ENCODE measurements at regions not wholly inside any gene's neighbourhood (a gene's known extent, or its start where the extent isn't known, plus 50 kb on each side); places are given as distances from the start of the nearest gene placed in this dataset.

DNA sequence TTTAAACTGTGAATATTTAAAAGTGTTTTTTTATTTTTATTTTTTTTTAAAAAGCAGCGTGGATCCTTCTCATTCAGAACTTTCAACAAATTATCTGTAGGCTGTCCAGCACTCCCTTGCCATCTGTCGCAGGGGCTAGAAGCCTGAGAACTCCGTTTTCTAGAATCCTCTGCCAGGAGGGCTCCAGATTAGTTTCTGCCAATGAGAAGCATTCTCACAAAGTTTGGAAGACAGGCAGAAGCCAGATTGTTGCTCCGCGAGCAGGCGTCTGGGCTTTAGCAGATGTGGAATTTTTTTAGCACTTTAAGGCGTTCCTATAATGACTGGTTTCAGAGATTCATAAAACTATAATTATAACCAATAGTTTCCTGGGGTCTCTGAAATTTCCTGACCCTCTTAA lies 220.9 kb upstream of the KIAA1217 start:
- Mint-ChIP-seq H3K4me3 (no peak overlapping the region), H3K9me3 (peaks cover 9% of the 10 kb centered on the region), H3K36me3 (no peaks in the 10 kb centered on the region), H3K4me1 (no peaks in the 10 kb centered on the region), H3K27ac (no peak overlapping the region), H3K27me3 (no peaks in the 10 kb centered on the region)
- DNase-seq = no peak

DNA sequence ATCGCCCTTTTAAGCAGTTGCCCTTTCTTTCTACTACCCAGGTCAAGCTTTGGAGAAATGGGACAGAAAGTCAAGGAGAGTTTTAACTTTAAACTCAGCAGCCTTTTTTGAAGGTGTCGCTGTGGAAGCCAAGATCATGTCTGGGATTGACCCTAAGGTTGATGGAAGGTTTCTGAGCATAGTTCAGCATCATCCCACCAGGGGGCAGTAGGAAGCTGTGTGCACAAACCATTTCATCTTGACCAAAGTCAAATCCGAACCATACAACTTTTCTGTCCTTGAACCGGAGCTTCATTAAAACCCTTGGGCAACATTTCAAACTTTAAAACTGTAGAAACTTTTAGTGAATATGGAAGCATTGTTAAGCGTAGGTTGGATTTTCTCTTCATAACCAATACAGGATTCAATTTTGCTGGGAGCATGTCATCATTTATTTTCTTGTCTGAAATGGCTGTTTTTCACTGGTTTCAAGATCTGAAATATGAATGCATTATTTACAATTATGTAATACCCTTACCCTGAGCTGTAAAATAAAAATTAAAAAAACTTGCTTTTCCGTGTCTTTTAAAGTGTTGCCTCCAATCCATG lies 214.4 kb upstream of the KIAA1217 start:
- Mint-ChIP-seq H3K36me3 (no peaks in the 10 kb centered on the region), H3K4me1 (no peaks in the 10 kb centered on the region), H3K4me3 (no peak overlapping the region), H3K27me3 (peaks cover 9% of the 10 kb centered on the region), H3K9me3 (no peaks in the 10 kb centered on the region), H3K27ac (no peak overlapping the region)
- DNase-seq = peak; percentile 6

DNA sequence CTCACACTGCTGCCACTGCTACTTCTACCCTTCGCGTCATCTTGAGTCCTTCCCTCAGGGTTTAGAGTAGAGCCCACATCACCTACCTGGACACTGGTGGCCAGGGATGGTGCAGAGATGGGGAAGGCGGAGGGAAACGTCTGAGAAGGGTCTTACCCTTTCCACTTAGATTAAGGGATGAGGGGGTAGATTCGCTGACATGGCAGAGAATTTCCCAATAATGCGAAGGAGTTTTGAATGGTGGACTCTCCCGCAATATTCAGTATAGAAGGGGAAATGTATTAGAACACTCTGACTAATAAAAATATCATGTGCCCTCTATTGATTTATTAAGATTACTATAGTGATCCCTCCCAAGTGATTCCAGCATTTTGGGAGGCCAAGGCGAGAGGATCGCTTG lies 209.5 kb upstream of the KIAA1217 start:
- no peak overlapping the region for H3K27ac Mint-ChIP-seq
- H3K9me3 Mint-ChIP-seq = no peaks in the 10 kb centered on the region
- no peaks in the 10 kb centered on the region for H3K36me3 Mint-ChIP-seq
- peaks cover 6% of the 10 kb centered on the region for H3K27me3 Mint-ChIP-seq
- no peak for DNase-seq
- no peak overlapping the region for H3K4me3 Mint-ChIP-seq
- no peaks in the 10 kb centered on the region for H3K4me1 Mint-ChIP-seq

DNA sequence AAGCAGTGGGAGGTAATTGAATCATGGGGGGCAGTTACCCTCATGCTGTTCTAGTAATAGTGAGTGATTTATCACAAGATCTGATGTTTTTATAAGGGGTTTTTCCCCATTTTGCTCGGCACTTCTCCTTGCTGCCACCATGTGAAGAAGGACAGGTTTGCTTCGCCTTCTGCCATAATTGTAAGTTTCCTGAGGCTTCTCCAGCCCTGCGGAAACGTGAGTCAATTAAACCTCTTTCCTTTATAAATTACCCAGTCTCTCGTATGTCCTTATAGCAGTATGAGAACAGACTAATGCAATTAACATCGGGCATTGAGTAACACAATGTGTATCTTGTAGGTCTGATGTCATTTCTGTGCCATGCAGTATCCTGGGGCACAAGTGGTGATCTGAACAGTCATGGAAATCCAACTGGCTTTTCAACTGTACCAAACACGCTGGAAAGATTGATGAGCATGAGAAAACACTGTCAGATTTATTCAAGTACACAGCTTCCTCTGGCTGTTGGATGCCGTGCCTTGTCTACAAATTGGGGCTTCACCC lies 208.6 kb upstream of the KIAA1217 start:
- H3K4me3 Mint-ChIP-seq = no peak overlapping the region
- DNase-seq = no peak
- H3K4me1 Mint-ChIP-seq = no peaks in the 10 kb centered on the region
- no peaks in the 10 kb centered on the region for H3K9me3 Mint-ChIP-seq
- H3K36me3 Mint-ChIP-seq = no peaks in the 10 kb centered on the region
- H3K27me3 Mint-ChIP-seq = no peaks in the 10 kb centered on the region
- H3K27ac Mint-ChIP-seq = no peak overlapping the region

DNA sequence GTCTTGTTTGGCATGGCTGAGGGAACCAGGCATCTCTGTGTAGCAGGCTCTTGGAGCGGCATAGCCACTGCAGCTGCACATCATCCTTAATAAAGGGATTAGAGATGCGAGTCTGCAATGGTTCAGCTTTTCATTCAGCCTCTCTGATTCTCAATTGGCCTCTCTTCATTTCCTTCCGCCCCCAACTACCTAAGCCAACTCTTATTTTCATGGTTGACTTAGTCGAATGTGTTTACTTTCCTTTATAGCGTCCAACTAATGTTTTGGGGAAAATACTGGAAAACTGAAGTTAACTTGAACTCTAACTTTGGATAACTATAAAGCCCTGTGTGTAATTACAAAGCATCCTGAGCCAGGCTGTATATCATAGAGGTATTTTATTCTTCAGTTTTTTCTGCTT lies 202.2 kb upstream of the KIAA1217 start:
- H3K4me3 Mint-ChIP-seq = no peak overlapping the region
- no peaks in the 10 kb centered on the region for H3K9me3 Mint-ChIP-seq
- H3K4me1 Mint-ChIP-seq = no peaks in the 10 kb centered on the region
- H3K27ac Mint-ChIP-seq = no peak overlapping the region
- DNase-seq = no peak
- peaks cover 18% of the 10 kb centered on the region for H3K27me3 Mint-ChIP-seq
- no peaks in the 10 kb centered on the region for H3K36me3 Mint-ChIP-seq

DNA sequence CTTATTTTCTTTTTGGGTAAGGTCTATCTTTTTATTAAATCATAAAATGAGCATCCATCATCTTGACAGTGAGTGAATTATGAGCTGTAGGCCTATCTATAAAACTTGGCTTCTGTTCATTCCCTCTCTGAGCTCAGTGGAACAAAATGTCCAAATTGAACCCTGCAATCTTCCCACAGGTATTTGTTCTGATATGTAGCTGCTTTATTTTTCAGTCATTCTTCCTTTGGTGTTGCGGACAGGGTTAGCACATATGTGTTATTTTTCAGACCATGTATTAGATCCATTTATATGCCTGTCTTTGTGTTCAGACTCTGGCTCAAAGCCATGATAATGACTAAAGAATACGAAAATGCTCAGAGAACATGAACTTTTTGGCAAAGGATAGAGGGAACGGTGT lies 201.6 kb upstream of the KIAA1217 start:
- no peak overlapping the region for H3K4me3 Mint-ChIP-seq
- H3K36me3 Mint-ChIP-seq = no peaks in the 10 kb centered on the region
- no peak overlapping the region for H3K27ac Mint-ChIP-seq
- H3K27me3 Mint-ChIP-seq = peaks cover 18% of the 10 kb centered on the region
- no peaks in the 10 kb centered on the region for H3K9me3 Mint-ChIP-seq
- no peak for DNase-seq
- no peaks in the 10 kb centered on the region for H3K4me1 Mint-ChIP-seq

DNA sequence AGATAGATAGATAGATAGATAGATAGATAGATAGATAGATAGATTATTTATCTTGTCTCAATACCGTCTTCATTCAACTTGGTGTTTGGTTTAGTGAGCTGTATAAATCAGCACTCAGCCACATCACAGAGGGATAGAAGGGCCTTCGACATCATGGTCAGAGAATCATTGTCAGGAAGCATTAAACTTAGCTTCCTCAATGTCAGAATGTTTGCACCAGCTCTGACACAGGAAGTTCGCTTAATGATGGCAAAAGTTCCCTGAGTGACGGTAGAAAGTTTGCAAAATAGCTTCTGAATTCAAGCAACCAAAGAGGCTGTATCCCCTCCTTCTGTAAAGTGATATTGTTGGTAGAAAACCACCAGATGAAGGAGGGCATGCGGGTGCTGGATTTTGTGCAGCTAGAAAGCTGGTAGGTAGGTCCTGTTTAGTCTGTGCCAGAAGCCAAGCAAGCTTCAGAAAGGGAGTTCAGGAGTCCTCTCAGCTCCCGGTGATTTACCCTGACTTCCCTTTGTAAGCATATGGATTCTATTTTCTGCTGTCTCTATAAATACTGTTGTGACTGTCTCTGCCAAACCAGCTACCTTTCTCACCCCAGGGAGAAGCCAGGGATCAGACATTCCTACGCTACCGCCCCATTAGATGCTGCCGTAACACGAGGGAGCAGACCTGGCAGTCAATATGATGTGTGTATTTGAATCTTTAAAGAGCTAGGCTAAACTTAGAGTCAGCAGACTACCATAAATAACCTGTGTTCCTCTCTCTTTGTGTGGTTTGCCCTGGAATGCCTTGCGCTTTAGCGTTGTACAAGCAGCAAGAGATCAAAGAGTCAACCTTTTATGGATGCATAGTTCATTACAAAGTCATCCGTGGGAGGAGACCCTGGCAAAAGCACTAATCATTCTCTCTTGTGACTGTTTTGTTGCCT lies 200.5 kb upstream of the KIAA1217 start:
- DNase-seq = no peak
- Mint-ChIP-seq H3K4me3 (no peak overlapping the region), H3K27ac (no peak overlapping the region), H3K4me1 (no peaks in the 10 kb centered on the region), H3K9me3 (no peaks in the 10 kb centered on the region), H3K27me3 (peaks cover 18% of the 10 kb centered on the region), H3K36me3 (no peaks in the 10 kb centered on the region)

DNA sequence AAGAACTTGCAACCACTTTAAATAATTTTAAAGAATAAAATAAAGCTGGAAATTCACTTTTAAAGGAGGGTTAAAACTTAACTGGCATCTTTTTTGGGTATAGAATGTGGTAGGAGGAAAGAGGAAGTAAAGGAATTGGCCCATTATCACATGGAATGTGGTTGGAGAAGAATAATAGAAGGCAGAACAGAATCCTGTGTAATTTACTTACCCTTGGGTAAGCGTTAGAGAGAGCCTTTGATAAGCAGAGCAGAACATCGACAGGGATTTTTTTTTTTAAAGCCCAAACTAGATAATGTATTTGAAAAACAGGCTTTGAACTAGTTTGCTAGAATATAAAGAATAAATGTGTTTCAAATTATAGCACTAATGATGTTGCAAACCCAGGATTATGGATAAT lies 199.8 kb upstream of the KIAA1217 start:
- no peak overlapping the region for H3K4me3 Mint-ChIP-seq
- no peaks in the 10 kb centered on the region for H3K4me1 Mint-ChIP-seq
- H3K36me3 Mint-ChIP-seq = peaks cover 2% of the 10 kb centered on the region
- H3K9me3 Mint-ChIP-seq = peaks cover 2% of the 10 kb centered on the region
- no peak for DNase-seq
- peaks cover 18% of the 10 kb centered on the region for H3K27me3 Mint-ChIP-seq
- no peak overlapping the region for H3K27ac Mint-ChIP-seq

DNA sequence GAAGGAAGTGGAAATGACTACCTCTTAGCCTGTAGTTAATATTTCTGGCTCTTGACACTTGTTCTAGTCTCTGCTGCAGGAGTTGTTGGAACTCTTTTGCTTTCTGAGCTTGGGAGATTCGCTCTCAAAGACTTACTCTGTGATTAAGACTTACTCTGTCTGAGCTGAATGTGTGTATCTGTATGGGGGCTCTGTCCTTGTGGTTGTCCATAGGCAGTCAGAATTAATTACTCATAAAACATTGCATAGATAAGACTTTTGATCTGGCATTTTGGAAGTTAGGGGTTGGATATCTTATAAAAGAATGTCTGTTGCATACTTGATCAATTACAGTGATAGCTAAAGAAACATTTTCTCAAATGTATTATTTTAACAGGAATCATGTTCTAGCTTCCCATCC lies 199.2 kb upstream of the KIAA1217 start:
- Mint-ChIP-seq H3K9me3 (peaks cover 2% of the 10 kb centered on the region), H3K27ac (no peak overlapping the region), H3K4me1 (no peaks in the 10 kb centered on the region), H3K4me3 (no peak overlapping the region), H3K27me3 (peaks cover 18% of the 10 kb centered on the region), H3K36me3 (peaks cover 2% of the 10 kb centered on the region)
- DNase-seq = no peak

DNA sequence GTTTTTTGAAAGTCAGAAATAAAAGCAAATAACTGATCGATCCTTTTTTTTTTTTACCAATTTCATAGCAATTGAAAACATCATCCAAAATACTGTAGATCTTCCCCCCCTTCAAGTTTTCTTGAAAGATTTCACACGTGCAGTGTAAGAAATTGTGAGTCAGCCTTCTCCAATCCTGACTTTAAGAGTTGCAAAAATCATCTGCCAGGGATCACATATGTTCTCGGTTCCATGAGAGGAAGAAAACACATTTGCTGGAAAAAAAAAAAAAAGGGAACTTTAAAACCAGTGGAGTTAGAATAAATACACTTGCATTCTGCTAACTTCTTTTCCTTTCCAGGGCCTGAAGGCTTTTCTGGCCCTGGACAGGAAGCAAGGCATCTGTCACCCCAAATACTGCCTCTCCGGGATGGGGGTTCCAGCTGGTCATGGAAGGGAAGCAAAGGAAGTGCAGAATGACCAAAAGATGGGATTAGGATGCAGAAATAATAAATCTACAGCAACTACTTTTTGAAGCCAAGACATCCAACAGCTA lies 198.4 kb upstream of the KIAA1217 start:
- no peak overlapping the region for H3K27ac Mint-ChIP-seq
- H3K9me3 Mint-ChIP-seq = peaks cover 2% of the 10 kb centered on the region
- DNase-seq = no peak
- no peaks in the 10 kb centered on the region for H3K4me1 Mint-ChIP-seq
- peaks cover 2% of the 10 kb centered on the region for H3K36me3 Mint-ChIP-seq
- H3K27me3 Mint-ChIP-seq = peaks cover 18% of the 10 kb centered on the region
- no peak overlapping the region for H3K4me3 Mint-ChIP-seq

DNA sequence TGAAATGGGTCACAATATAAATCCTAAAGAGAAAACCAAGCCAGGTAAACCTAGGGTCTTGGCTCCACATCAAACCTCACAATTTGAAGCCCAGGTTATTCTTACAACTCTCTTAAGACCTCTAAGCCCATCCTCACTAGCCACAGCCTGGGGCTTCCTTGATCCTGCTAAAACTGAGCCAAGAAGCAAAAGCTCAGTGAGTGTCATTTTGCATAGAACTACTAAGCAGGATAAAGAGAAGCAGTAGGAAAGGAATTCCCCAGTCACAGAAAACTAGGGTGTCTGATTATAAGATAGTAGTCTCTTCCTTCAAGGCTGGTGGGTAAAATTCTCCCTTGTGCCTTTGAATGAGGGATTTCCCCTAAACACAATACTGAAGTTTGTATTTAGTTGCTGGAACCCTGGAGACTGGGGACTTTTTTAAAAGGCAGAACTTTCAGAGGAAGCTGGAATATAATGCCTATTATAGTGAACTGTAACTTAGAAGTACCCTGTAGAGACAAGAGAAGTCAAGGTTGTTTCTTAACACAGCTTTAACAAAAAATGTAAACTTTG lies 196.6 kb upstream of the KIAA1217 start:
- no peak for DNase-seq
- Mint-ChIP-seq H3K4me3 (no peak overlapping the region), H3K36me3 (peaks cover 2% of the 10 kb centered on the region), H3K4me1 (no peaks in the 10 kb centered on the region), H3K27ac (no peak overlapping the region), H3K27me3 (peaks cover 21% of the 10 kb centered on the region), H3K9me3 (peaks cover 2% of the 10 kb centered on the region)

DNA sequence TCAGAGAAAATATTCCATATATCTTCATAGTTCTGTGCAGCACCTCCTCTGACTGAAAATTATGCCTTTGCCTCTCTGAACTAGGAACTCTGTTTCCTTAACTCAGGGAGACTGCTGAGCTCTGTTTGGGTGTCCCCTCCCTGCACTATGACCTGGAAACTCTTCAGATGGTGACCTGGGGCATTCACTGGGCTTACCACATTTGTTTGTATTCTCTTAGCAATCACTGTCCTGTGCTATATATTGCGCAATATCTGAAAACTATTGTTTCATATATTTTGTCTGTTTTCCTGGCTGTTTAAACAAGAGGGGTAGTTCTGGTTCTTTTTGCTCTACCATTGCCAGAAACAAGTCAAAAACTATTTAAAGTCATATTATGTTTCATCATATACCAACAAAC lies 181.8 kb upstream of the KIAA1217 start:
- DNase-seq = no peak
- Mint-ChIP-seq H3K4me3 (no peak overlapping the region), H3K27ac (no peak overlapping the region), H3K27me3 (no peaks in the 10 kb centered on the region), H3K9me3 (no peaks in the 10 kb centered on the region), H3K36me3 (no peaks in the 10 kb centered on the region), H3K4me1 (no peaks in the 10 kb centered on the region)

DNA sequence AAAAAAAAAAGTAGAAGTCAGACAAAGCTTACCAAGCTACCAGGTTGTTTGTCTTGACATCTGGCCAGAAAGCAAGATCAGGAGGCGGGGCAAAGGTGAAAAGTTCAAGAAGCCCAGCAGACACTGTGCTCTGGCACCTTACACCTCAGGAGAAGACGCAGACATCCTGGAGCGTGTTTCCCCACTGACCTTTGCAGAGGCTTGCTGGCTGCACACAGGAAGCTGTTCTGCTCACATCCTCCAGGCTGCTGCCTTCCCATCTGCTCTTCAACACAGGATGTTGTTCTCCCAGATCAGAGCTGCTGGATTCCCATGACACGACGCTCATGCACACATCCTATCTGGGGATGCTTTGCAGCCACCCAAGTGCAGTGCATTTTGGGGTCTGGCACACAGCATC lies 174.4 kb upstream of the KIAA1217 start:
- Mint-ChIP-seq H3K36me3 (no peaks in the 10 kb centered on the region), H3K9me3 (peaks cover 1% of the 10 kb centered on the region), H3K27ac (no peak overlapping the region), H3K4me1 (no peaks in the 10 kb centered on the region), H3K4me3 (no peak overlapping the region), H3K27me3 (no peaks in the 10 kb centered on the region)
- no peak for DNase-seq

DNA sequence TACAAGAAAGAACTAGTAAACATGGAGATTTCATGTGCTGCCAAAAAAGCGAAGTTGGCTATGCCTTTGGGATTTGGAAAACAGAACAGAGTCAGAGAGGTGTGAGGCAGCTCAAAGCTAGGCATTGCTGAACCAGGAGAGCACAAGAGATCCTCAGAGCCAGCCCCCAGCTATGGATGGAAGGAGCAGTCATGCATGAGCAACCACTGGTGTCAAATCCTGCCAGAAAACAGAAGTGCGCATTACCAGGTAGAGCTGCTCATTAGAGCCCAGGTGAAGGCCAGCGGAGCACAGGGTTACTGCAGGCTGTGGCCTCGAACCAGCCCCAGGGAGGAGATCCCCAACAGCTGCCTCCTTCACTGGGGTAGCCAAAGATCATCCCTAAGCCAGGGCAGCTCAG lies 173.2 kb upstream of the KIAA1217 start:
- DNase-seq = no peak
- H3K9me3 Mint-ChIP-seq = peaks cover 1% of the 10 kb centered on the region
- no peaks in the 10 kb centered on the region for H3K27me3 Mint-ChIP-seq
- H3K4me3 Mint-ChIP-seq = no peak overlapping the region
- no peak overlapping the region for H3K27ac Mint-ChIP-seq
- no peaks in the 10 kb centered on the region for H3K4me1 Mint-ChIP-seq
- no peaks in the 10 kb centered on the region for H3K36me3 Mint-ChIP-seq

DNA sequence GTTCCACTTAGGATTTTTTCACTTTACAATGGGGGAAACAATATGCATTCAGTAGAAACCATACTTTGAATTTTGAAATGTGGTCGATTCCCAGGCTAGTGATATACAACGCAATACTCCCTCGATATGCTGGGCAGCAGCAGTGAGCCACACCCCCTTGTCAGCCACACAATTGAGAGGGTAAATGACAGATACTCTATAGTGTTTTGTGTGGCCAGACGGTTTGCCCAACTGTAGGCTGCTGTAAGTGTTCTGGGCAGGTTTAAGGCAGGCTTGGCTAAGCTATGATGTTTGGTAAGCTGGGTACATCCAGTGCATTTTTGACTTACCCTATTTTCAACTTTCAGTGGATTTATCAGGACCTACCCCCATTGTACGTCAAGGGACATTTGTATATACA lies 169.6 kb upstream of the KIAA1217 start:
- peaks cover 1% of the 10 kb centered on the region for H3K9me3 Mint-ChIP-seq
- H3K36me3 Mint-ChIP-seq = no peaks in the 10 kb centered on the region
- no peak for DNase-seq
- no peak overlapping the region for H3K4me3 Mint-ChIP-seq
- no peak overlapping the region for H3K27ac Mint-ChIP-seq
- no peaks in the 10 kb centered on the region for H3K4me1 Mint-ChIP-seq
- no peaks in the 10 kb centered on the region for H3K27me3 Mint-ChIP-seq

Data from activated naive CD8-positive, alpha-beta T cell treated with anti-CD3 and anti-CD28 coated beads for 36 hours (primary cell).